ENCODE measurements at regions not wholly inside any gene's neighbourhood (a gene's known extent, or its start where the extent isn't known, plus 50 kb on each side); places are given as distances from the start of the nearest gene placed in this dataset.
A peak's percentile ranks its signal among the peaks of the same experiment; 100 is the strongest.

DNA sequence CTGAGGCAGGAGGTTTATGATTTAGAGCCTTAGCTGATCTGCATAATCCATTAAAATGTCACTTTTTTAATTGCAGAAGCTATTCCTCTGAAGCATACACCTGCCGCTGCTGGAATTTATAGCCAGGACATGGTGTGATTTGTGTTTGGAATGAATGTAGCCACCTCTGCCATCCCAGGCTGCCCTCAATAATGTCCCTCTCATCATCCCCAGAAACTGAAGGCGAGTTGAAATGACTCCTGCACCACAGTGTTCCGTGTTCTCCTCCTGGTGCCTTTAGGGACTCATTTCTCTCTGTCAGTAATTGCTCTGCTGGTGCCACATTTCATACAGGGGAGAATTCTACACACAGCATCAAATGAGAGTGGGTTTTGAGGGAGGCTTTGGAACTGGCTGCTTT is 191.0 kb downstream of the C11orf91 start:
- POLR2A ChIA-PET, result no interaction called here
- Histone ChIP-seq H3K36me3 (ENCODE audit: control insufficient read depth in 2 of 2, insufficient read depth in 1 of 2, low read length in 2 of 2) (no peaks in the 10 kb centered on the region), H3K9me3 (ENCODE audit: control insufficient read depth, insufficient read depth, low read depth, low read length) (no peaks in the 10 kb centered on the region), H3K4me1 (ENCODE audit: control insufficient read depth, insufficient read depth, low read length) (no peaks in the 10 kb centered on the region), H3K27ac (ENCODE audit: extremely low read depth, low read depth, low read length) (no peak overlapping the region), H3K4me3 (ENCODE audit: low read depth, low read length) (no peak overlapping the region)
- CTCF ChIA-PET, result interaction anchor here (0.6 kb wide), 1 partner anchor 217 kb away, joined by 3 read pairs; no protein-coding TSS in a partner anchor
- TF ChIP-seq ZNF239 (tag by site-specific recombination; IDR thresholded peaks at IDR 0.05) (no peak), OVOL3 (tag by site-specific recombination; IDR thresholded peaks at IDR 0.05) (no peak), ZNF560 (tag by site-specific recombination; IDR thresholded peaks at IDR 0.05; ENCODE audit: borderline replicate concordance) (no peak), ZNF404 (tag by site-specific recombination; IDR thresholded peaks at IDR 0.05) (no peak), ZNF548 (tag by site-specific recombination; IDR thresholded peaks at IDR 0.05) (no peak), ZNF366 (tag by site-specific recombination; conservative IDR thresholded peaks at IDR 0.05) (no peak), FEZF1 (tag by site-specific recombination; IDR thresholded peaks at IDR 0.05) (no peak), ZNF843 (tag by site-specific recombination; IDR thresholded peaks at IDR 0.05) (no peak), ZNF596 (tag by site-specific recombination; IDR thresholded peaks at IDR 0.05) (no peak), KLF9 (tag by site-specific recombination; IDR thresholded peaks at IDR 0.05; ENCODE audit: low read depth) (no peak), ZNF48 (tag by site-specific recombination; IDR thresholded peaks at IDR 0.05) (no peak), ZNF211 (tag by site-specific recombination; IDR thresholded peaks at IDR 0.05; ENCODE audit: low read depth) (no peak), ZBTB17 (tag by site-specific recombination; IDR thresholded peaks at IDR 0.05) (no peak), ZNF155 (tag by site-specific recombination; IDR thresholded peaks at IDR 0.05) (no peak), ZNF248 (tag by site-specific recombination; IDR thresholded peaks at IDR 0.05) (no peak)
- TF ChIP-seq, protein P1, sequence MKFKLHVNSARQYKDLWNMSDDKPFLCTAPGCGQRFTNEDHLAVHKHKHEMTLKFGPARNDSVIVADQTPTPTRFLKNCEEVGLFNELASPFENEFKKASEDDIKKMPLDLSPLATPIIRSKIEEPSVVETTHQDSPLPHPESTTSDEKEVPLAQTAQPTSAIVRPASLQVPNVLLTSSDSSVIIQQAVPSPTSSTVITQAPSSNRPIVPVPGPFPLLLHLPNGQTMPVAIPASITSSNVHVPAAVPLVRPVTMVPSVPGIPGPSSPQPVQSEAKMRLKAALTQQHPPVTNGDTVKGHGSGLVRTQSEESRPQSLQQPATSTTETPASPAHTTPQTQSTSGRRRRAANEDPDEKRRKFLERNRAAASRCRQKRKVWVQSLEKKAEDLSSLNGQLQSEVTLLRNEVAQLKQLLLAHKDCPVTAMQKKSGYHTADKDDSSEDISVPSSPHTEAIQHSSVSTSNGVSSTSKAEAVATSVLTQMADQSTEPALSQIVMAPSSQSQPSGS (tag by site-specific recombination; IDR thresholded peaks at IDR 0.05; ENCODE audit: low read depth), result no peak
- TF ChIP-seq, protein P2, sequence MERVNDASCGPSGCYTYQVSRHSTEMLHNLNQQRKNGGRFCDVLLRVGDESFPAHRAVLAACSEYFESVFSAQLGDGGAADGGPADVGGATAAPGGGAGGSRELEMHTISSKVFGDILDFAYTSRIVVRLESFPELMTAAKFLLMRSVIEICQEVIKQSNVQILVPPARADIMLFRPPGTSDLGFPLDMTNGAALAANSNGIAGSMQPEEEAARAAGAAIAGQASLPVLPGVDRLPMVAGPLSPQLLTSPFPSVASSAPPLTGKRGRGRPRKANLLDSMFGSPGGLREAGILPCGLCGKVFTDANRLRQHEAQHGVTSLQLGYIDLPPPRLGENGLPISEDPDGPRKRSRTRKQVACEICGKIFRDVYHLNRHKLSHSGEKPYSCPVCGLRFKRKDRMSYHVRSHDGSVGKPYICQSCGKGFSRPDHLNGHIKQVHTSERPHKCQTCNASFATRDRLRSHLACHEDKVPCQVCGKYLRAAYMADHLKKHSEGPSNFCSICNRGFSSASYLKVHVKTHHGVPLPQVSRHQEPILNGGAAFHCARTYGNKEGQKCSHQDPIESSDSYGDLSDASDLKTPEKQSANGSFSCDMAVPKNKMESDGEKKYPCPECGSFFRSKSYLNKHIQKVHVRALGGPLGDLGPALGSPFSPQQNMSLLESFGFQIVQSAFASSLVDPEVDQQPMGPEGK (tag by site-specific recombination; IDR thresholded peaks at IDR 0.05), result no peak
- TF ChIP-seq, protein P3, sequence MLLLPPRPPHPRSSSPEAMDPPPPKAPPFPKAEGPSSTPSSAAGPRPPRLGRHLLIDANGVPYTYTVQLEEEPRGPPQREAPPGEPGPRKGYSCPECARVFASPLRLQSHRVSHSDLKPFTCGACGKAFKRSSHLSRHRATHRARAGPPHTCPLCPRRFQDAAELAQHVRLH (tag by site-specific recombination; IDR thresholded peaks at IDR 0.05), result no peak
- TF ChIP-seq, protein P4, sequence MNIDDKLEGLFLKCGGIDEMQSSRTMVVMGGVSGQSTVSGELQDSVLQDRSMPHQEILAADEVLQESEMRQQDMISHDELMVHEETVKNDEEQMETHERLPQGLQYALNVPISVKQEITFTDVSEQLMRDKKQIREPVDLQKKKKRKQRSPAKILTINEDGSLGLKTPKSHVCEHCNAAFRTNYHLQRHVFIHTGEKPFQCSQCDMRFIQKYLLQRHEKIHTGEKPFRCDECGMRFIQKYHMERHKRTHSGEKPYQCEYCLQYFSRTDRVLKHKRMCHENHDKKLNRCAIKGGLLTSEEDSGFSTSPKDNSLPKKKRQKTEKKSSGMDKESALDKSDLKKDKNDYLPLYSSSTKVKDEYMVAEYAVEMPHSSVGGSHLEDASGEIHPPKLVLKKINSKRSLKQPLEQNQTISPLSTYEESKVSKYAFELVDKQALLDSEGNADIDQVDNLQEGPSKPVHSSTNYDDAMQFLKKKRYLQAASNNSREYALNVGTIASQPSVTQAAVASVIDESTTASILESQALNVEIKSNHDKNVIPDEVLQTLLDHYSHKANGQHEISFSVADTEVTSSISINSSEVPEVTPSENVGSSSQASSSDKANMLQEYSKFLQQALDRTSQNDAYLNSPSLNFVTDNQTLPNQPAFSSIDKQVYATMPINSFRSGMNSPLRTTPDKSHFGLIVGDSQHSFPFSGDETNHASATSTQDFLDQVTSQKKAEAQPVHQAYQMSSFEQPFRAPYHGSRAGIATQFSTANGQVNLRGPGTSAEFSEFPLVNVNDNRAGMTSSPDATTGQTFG (tag by site-specific recombination; IDR thresholded peaks at IDR 0.05; ENCODE audit: borderline replicate concordance), result no peak

DNA sequence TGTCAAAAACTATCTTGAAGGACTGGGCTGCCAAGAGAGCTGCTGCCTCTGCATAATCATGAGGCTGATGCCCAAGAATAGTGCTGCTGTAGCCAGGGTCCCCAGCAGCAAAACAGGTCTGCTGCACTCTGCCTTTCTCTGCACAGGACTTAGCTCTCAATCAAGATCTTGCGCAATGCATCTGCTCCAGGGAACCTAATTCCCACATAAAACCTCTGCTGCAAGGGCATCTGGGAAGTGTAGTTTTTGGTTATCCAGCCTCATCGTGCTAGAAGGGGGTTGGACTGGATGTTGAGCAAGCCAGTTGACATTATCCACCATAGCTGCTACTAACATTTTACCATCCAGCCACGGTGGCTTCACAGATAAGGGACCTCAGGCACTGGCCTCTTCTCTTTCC is 192.7 kb downstream of the C11orf91 start:
- ChIA-PET POLR2A (no interaction called here), CTCF (interaction anchor here (0.8 to 1.0 kb wide), 2 partner anchors 10 to 34 kb away, joined by 3 read pairs; no protein-coding TSS in a partner anchor)
- no peak overlapping the region for H3K4me3 ChIP-seq (ENCODE audit: low read depth, low read length)
- H3K27ac ChIP-seq (ENCODE audit: extremely low read depth, low read depth, low read length), result no peak overlapping the region
- no peaks in the 10 kb centered on the region for H3K9me3 ChIP-seq (ENCODE audit: control insufficient read depth, insufficient read depth, low read depth, low read length)
- peak; percentile 48; the same call in 1 of the 2 replicates for TF ChIP-seq IKZF3 (tag by site-specific recombination; IDR thresholded peaks at IDR 0.05)
- 0 out of 2 replicates have a peak, but pooled peaks have one; percentile 22 for TF ChIP-seq YY2 (tag by site-specific recombination; IDR thresholded peaks at IDR 0.05)
- TF ChIP-seq ZBTB48 (tag by site-specific recombination; IDR thresholded peaks at IDR 0.05), result peak; percentile 71; the same call in 1 of the 2 replicates
- peak; percentile 72 for TF ChIP-seq ZBTB17 (tag by site-specific recombination; IDR thresholded peaks at IDR 0.05)
- no peak for TF ChIP-seq ZNF544 (tag by site-specific recombination; IDR thresholded peaks at IDR 0.05)
- peak; percentile 36; the same call in 1 of the 2 replicates for TF ChIP-seq ZBTB20 (tag by site-specific recombination; IDR thresholded peaks at IDR 0.05)
- H3K4me1 ChIP-seq (ENCODE audit: control insufficient read depth, insufficient read depth, low read length), result no peaks in the 10 kb centered on the region
- H3K36me3 ChIP-seq (ENCODE audit: control insufficient read depth in 2 of 2, insufficient read depth in 1 of 2, low read length in 2 of 2), result no peaks in the 10 kb centered on the region

Measured in HEK293 (cell line).